ENCODE measurements at regions not wholly inside any gene's neighbourhood (a gene's known extent, or its start where the extent isn't known, plus 50 kb on each side); places are given as distances from the start of the nearest gene placed in this dataset.

- DNase-seq, result no peak
- no peak for ATAC-seq
Observed at GRCh38 chr12:92650228-92650822, 52.5 kb upstream of the PLEKHG7 start.

- DNase-seq (peak; percentile 42), ATAC-seq (peak; percentile 75)
Observed at GRCh38 chr12:92649511-92650227, 53.1 kb upstream of the PLEKHG7 start.

GRCh38 chr12:92648242-92649031 lies 54.4 kb upstream of the PLEKHG7 start:
- ATAC-seq (no peak), DNase-seq (no peak)

- ATAC-seq, result no peak
- no peak for DNase-seq
Observed at GRCh38 chr12:92641291-92641690, 61.5 kb upstream of the PLEKHG7 start.

GRCh38 chr12:92640691-92641090 lies 62.1 kb upstream of the PLEKHG7 start:
- ATAC-seq (no peak), DNase-seq (no peak)

- ATAC-seq (no peak), DNase-seq (no peak)
Observed at GRCh38 chr12:92639017-92639416, 63.8 kb upstream of the PLEKHG7 start.

- DNase-seq (no peak), ATAC-seq (no peak)
Observed at GRCh38 chr12:92634730-92635129, 68.1 kb upstream of the PLEKHG7 start.

GRCh38 chr12:92634202-92634601 lies 68.6 kb upstream of the PLEKHG7 start:
- ATAC-seq (no peak), DNase-seq (no peak)

GRCh38 chr12:92630968-92631367 lies 71.8 kb upstream of the PLEKHG7 start:
- no peak for ATAC-seq
- DNase-seq, result no peak

- DNase-seq (no peak), ATAC-seq (no peak)
Observed at GRCh38 chr12:92629349-92630065, 73.3 kb upstream of the PLEKHG7 start.

- ATAC-seq, result no peak
- no peak for DNase-seq
Observed at GRCh38 chr12:92628476-92628875, 74.3 kb upstream of the PLEKHG7 start.

- ATAC-seq (no peak), DNase-seq (no peak)
Observed at GRCh38 chr12:92627511-92627910, 75.3 kb upstream of the PLEKHG7 start.

GRCh38 chr12:92625639-92626310 lies 77.0 kb upstream of the PLEKHG7 start:
- ATAC-seq (no peak), DNase-seq (no peak)

GRCh38 chr12:92624236-92624635 lies 78.6 kb upstream of the PLEKHG7 start:
- no peak for DNase-seq
- no peak for ATAC-seq

- DNase-seq, result no peak
- ATAC-seq, result no peak
Observed at GRCh38 chr12:92623386-92623785, 79.4 kb upstream of the PLEKHG7 start.

GRCh38 chr12:92621833-92622232 lies 81.0 kb upstream of the PLEKHG7 start:
- no peak for DNase-seq
- ATAC-seq, result no peak

GRCh38 chr12:92621312-92621711 lies 81.5 kb upstream of the PLEKHG7 start:
- ATAC-seq (no peak), DNase-seq (no peak)

GRCh38 chr12:92619730-92620684 lies 82.8 kb upstream of the PLEKHG7 start:
- no peak for DNase-seq
- no peak for ATAC-seq

GRCh38 chr12:92619026-92619425 lies 83.8 kb upstream of the PLEKHG7 start:
- DNase-seq, result no peak
- ATAC-seq, result no peak

GRCh38 chr12:92615703-92616102 lies 87.1 kb upstream of the PLEKHG7 start:
- ATAC-seq, result no peak

GRCh38 chr12:92615086-92615485 lies 87.7 kb upstream of the PLEKHG7 start:
- DNase-seq, result no peak
- no peak for ATAC-seq

More at GRCh38 chr12:92615703-92616102, 87.1 kb upstream of the PLEKHG7 start:
- no peak for DNase-seq

Data from stimulated activated naive CD8-positive, alpha-beta T cell treated with anti-CD3 and anti-CD28 coated beads, Interleukin-15, Interleukin-2, amounts not matched to agents 100 U/mL and 50 U/mL, for 24 hours (primary cell).